GM20000 (cell line): ENCODE measurements at regions not wholly inside any gene's neighbourhood (a gene's known extent, or its start where the extent isn't known, plus 50 kb on each side); places are given as distances from the start of the nearest gene placed in this dataset.

Experiments used
- DNase-seq: peaks from one replicate; pipeline ENCODE4 v3.0.0; 2012; ENCODE audit warnings: low spot score
- TF ChIP-seq, protein P1 (sequence below): IDR thresholded peaks from 2 replicates; pipeline ENCODE4 v1.5.1; 2012; ENCODE audit warnings: mild to moderate bottlenecking, control low read depth; ENCODE audit errors: extremely low read depth, missing control alignments

DNA sequence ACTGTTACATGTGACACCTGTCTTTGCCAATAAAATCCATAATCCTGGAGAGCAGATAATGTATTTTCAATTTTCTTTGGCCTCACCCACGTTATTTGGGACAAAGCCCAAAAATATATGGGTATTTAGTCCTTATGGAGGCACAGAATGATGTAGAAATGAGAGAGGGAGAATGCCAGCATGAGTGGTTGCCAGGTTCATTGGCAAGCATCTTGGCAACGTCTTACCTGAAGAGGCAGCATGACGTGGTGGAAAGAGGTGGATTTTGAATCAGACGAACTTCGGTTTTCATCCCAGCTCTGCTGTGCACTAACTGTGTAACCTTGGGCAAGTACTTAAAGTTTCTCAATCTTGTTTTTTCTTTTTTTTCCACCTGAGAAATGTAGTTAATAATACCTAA is 969.6 kb upstream of the PIK3C3 start:
- DNase-seq, result no peak
- TF ChIP-seq, protein P1, sequence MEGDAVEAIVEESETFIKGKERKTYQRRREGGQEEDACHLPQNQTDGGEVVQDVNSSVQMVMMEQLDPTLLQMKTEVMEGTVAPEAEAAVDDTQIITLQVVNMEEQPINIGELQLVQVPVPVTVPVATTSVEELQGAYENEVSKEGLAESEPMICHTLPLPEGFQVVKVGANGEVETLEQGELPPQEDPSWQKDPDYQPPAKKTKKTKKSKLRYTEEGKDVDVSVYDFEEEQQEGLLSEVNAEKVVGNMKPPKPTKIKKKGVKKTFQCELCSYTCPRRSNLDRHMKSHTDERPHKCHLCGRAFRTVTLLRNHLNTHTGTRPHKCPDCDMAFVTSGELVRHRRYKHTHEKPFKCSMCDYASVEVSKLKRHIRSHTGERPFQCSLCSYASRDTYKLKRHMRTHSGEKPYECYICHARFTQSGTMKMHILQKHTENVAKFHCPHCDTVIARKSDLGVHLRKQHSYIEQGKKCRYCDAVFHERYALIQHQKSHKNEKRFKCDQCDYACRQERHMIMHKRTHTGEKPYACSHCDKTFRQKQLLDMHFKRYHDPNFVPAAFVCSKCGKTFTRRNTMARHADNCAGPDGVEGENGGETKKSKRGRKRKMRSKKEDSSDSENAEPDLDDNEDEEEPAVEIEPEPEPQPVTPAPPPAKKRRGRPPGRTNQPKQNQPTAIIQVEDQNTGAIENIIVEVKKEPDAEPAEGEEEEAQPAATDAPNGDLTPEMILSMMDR, result no peak

DNA sequence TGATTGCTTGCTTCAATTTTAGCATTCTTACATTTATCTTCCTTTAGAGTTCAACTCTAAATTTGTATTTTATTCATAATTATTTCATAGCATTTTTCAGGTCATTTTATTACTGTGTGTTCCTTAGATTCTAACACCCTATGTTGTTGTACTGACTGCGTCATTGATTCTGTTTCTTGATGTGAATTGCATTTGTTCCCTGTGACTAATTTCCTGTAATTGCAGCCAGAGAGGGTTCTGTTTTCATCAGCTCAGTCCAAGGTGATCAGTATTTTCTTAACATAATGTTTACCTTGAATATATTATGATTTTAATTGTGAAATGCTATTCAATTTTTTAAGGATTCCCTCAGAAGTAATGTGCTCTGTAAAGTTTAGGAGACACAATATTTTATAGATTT is 970.2 kb upstream of the PIK3C3 start:
- TF ChIP-seq, protein P1, result no peak
- no peak for DNase-seq

DNA sequence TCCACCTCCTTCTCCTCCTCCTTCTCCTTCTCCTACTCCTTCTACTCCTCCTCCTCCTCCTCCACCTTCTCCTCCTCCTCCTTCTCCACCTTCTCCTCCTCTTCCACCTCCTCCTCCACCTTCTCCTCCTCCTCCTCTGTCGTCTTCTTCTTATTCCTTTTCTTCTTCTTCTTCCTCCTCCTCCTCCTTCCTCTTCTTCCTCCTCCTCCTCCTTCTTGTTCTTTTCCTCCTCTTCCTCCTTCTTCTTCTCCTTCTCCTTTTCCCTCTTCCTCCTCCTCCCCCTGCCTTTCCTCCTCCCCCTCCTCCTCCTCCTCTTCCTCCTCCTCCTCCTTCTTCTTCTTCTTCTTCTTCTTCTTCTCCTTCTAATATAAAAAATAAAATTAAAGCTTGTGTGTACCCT is 971.2 kb upstream of the PIK3C3 start:
- TF ChIP-seq, protein P1, result no peak
- DNase-seq, result no peak

- TF ChIP-seq, protein P1, result no peak
- DNase-seq, result no peak
Observed at GRCh38 chr18:40980171-40980570, 974.9 kb upstream of the PIK3C3 start.

- TF ChIP-seq, protein P1, result no peak
- no peak for DNase-seq
Observed at GRCh38 chr18:40976050-40976449, 979.0 kb upstream of the PIK3C3 start.

DNA sequence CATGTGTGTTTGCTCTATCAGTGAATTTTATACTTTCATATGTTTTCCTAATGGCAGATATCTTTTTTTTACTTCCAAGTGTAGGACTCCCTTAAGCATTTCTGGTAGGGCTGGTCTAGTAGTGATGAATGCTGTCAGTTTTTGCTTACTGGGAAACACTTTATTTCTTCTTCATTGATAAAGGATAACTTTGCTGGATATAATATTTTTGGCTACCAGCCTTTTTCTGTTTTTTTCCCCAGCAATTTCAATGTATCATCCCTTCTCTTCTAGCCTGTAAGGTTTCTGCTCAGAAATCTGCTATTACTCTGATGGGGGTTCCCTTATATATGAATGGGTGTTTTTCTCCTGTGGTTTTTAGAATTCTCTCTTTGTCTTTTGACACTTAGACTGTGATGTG is 980.6 kb upstream of the PIK3C3 start:
- TF ChIP-seq, protein P1, result no peak
- no peak for DNase-seq

- TF ChIP-seq, protein P1, result no peak
- DNase-seq, result no peak
Observed at GRCh38 chr18:40962784-40963183, 992.2 kb upstream of the PIK3C3 start.

GRCh38 chr18:40957533-40958070 is 997.4 kb upstream of the PIK3C3 start:
- no peak for DNase-seq
- TF ChIP-seq, protein P1, result no peak
